ENCODE measurements at regions not wholly inside any gene's neighbourhood (a gene's known extent, or its start where the extent isn't known, plus 50 kb on each side); places are given as distances from the start of the nearest gene placed in this dataset.
A peak's percentile ranks its signal among the peaks of the same experiment; 100 is the strongest.

GRCh38 chr20:61044499-61044898, 207.6 kb upstream of the CDH4 start:
- Histone ChIP-seq H3K4me1 (replicated peaks in 1 of 4; ENCODE audit: control insufficient read depth in 3 of 4, insufficient read depth in 4 of 4, low read length in 3 of 4) (no peaks in the 10 kb centered on the region), H3K23ac (ENCODE audit: insufficient read length) (no peak overlapping the region), H2BK12ac (ENCODE audit: low read depth, low read length) (no peak overlapping the region), H3K79me1 (ENCODE audit: low read depth, low read length) (no peaks in the 10 kb centered on the region), H3K23me2 (ENCODE audit: low read depth, low read length) (peaks cover 8% of the 10 kb centered on the region; the same call in 1 of the 2 replicates), H2BK5ac (ENCODE audit: low read depth, low read length) (no peak overlapping the region), H3K4ac (replicated peaks; ENCODE audit: insufficient read length, low read depth, low read length) (no peak overlapping the region), H4K91ac (replicated peaks; ENCODE audit: insufficient read length, low read length) (no peak overlapping the region), H4K20me1 (replicated peaks in 1 of 2; ENCODE audit: control insufficient read depth in 1 of 2, insufficient read depth in 2 of 2, low read length in 2 of 2) (peaks cover 0 to 5% of the 10 kb centered on the region in 2 experiments), H4K5ac (ENCODE audit: insufficient read length, low read depth, low read length) (no peak overlapping the region), H2AK5ac (ENCODE audit: low read depth, low read length) (no peak overlapping the region), H3K14ac (ENCODE audit: insufficient read length) (no peak overlapping the region), H3K18ac (ENCODE audit: extremely low read depth, low read length) (no peak overlapping the region), H2BK20ac (ENCODE audit: low read length) (no peak overlapping the region), H3K27me3 (replicated peaks in 1 of 4; ENCODE audit: control insufficient read depth in 3 of 4, extremely low read depth in 1 of 4, insufficient read depth in 3 of 4, low read length in 3 of 4) (peaks cover 6 to 17% (median 7%) of the 10 kb centered on the region in 4 experiments; a peak in 6 of 7 replicates), H3K4me2 (ENCODE audit: insufficient read depth in 1 of 2, low read depth in 2 of 2, low read length in 2 of 2) (no peak overlapping the region), H3K56ac (replicated peaks; ENCODE audit: insufficient read length, low read depth, low read length) (peak overlapping the region; percentile 95), H3K9me3 (ENCODE audit: insufficient read depth in 2 of 2, low read depth in 1 of 2, low read length in 1 of 2) (no peaks in the 10 kb centered on the region; a peak in 1 of 4 replicates), H4K8ac (ENCODE audit: extremely low read depth, insufficient read depth, low read length) (no peak overlapping the region), H2BK15ac (ENCODE audit: low read length) (no peak overlapping the region), H3K9ac (replicated peaks in 1 of 4; ENCODE audit: extremely low read depth in 1 of 4, low read depth in 3 of 4, low read length in 3 of 4) (no peak overlapping the region), H3K36me3 (ENCODE audit: control insufficient read depth in 2 of 4, insufficient read depth in 4 of 4, low read length in 3 of 4) (no peaks in the 10 kb centered on the region), H3K4me3 (ENCODE audit: extremely low read depth in 1 of 4, insufficient read depth in 2 of 4, low read depth in 3 of 4, low read length in 4 of 4) (no peak overlapping the region), H2AFZ (ENCODE audit: low read length) (no peak overlapping the region), H3K79me2 (ENCODE audit: control insufficient read depth in 1 of 2, insufficient read depth in 2 of 2, low read length in 2 of 2) (no peaks in the 10 kb centered on the region), H3K27ac (ENCODE audit: low read depth, low read length) (no peak overlapping the region), H2BK120ac (replicated peaks; ENCODE audit: low read depth, low read length) (no peak overlapping the region)
- ChIA-PET POLR2A (ENCODE audit: partially characterized antibody) (no interaction called here), CTCF (ENCODE audit: partially characterized antibody) (interaction anchor here (1.0 to 1.4 kb wide), 3 partner anchors 8 to 191 kb away, joined by 4 read pairs; no protein-coding TSS in a partner anchor)
- whole genome bisulfite sequencing, 2 experiments (ENCODE audit: extremely low coverage in 1 of 2, insufficient coverage in 1 of 2, insufficient read length in 1 of 2, insufficient replicate concordance in 2 of 2, low coverage in 1 of 2, low lambda C conversion rate in 2 of 2, missing lambda C conversion rate in 1 of 2): 67% methylated on average over 4 of the region's 4 CpGs; no CpG with 5 or more reads in 1 of the 2 experiments
- FAIRE-seq: no peak
- DNase-seq (ENCODE audit: low read depth in 1 of 2, low spot score in 2 of 2): no peak
- TF ChIP-seq HDAC6 (IDR thresholded peaks at IDR 0.05; ENCODE audit: low read depth, low read length): no peak
- TF ChIP-seq ZNF274 (IDR thresholded peaks at IDR 0.05; ENCODE audit: borderline replicate concordance, extremely low read depth, low read length): no peak
- TF ChIP-seq CTCF (IDR thresholded peaks at IDR 0.05; ENCODE audit: control extremely low read depth in 1 of 3, insufficient read depth in 1 of 3, low read depth in 1 of 3, low read length in 3 of 3): peak; percentile 55 to 63 (median 59)
- TF ChIP-seq RAD21 (IDR thresholded peaks at IDR 0.05 in 1 of 2, conservative IDR thresholded peaks at IDR 0.05 in 1 of 2; ENCODE audit: low read depth in 2 of 2, low read length in 2 of 2): peak; percentile 45 to 69; a peak in 3 of 4 replicates

Data from H1 (cell line).